Left ventricle myocardium superior (tissue), 1 donor: ENCODE measurements at regions not wholly inside any gene's neighbourhood (a gene's known extent, or its start where the extent isn't known, plus 50 kb on each side); places are given as distances from the start of the nearest gene placed in this dataset.
A peak's percentile ranks its signal among the peaks of the same experiment; 100 is the strongest.

Experiments used
- ATAC-seq: fragments of 200-7000 bp; cut with Tn5 transposase; one replicate; pipeline ENCODE4 v1.9.1; 2020; ENCODE audit warnings: mild to moderate bottlenecking, moderate library complexity
- DNase-seq: peaks from one replicate; pipeline ENCODE4 v3.0.0-alpha.2; 2020
- intact Hi-C: fragments of 100-400 bp; cut with micrococcal nuclease; formaldehyde crosslinking; loops from one replicate; pipeline ENCODE4 v1.11.0; 2022
- donor health status: DM: no; HTN: yes; CAD: no; lungs with severe emphysema.

GRCh38 chr7:67597161-67597560, 600.5 kb downstream of the TYW1 start:
- DNase-seq (no peak), ATAC-seq (no peak)
- intact Hi-C loops = no loop called here

GRCh38 chr7:67598469-67598868, 601.8 kb downstream of the TYW1 start:
- intact Hi-C loops = no loop called here
- ATAC-seq (no peak), DNase-seq (no peak)

GRCh38 chr7:67599331-67600062, 602.9 kb downstream of the TYW1 start:
- ATAC-seq (no peak), DNase-seq (no peak)
- intact Hi-C loops = no loop called here

- no peak for ATAC-seq
- no peak for DNase-seq
- intact Hi-C loops = no loop called here
Measured at GRCh38 chr7:67602246-67602887, 605.7 kb downstream of the TYW1 start.

- no peak for DNase-seq
- ATAC-seq = no peak
- intact Hi-C loops = no loop called here
Measured at GRCh38 chr7:67604461-67605386, 608.1 kb downstream of the TYW1 start.

- no peak for DNase-seq
Measured at GRCh38 chr7:67608806-67609205, 612.2 kb downstream of the TYW1 start.

GRCh38 chr7:67610897-67611296, 614.3 kb downstream of the TYW1 start:
- DNase-seq (no peak), ATAC-seq (no peak)
- intact Hi-C loops = no loop called here

More at GRCh38 chr7:67608806-67609205, 612.2 kb downstream of the TYW1 start:
- intact Hi-C loops = no loop called here
- no peak for ATAC-seq

- DNase-seq (no peak), ATAC-seq (no peak)
- intact Hi-C loops = no loop called here
Measured at GRCh38 chr7:67614843-67615242, 618.2 kb downstream of the TYW1 start.

GRCh38 chr7:67616517-67616916, 619.9 kb downstream of the TYW1 start:
- intact Hi-C loops = no loop called here
- DNase-seq = no peak
- no peak for ATAC-seq

GRCh38 chr7:67618556-67619162, 622.0 kb downstream of the TYW1 start:
- peak; percentile 28 for ATAC-seq
- intact Hi-C loops = no loop called here
- no peak for DNase-seq

GRCh38 chr7:67619175-67619574, 622.5 kb downstream of the TYW1 start:
- DNase-seq = peak; percentile 35
- ATAC-seq = peak; percentile 63
- intact Hi-C loops = no loop called here

- intact Hi-C loops = no loop called here
- no peak for ATAC-seq
- DNase-seq = no peak
Measured at GRCh38 chr7:67620216-67620933, 623.7 kb downstream of the TYW1 start.

- ATAC-seq (no peak), DNase-seq (no peak)
- intact Hi-C loops = no loop called here
Measured at GRCh38 chr7:67621704-67622103, 625.1 kb downstream of the TYW1 start.

- intact Hi-C loops = no loop called here
- peak; percentile 83 for DNase-seq
- ATAC-seq = peak; percentile 93
Measured at GRCh38 chr7:67625257-67625737, 628.7 kb downstream of the TYW1 start.

- intact Hi-C loops = no loop called here
- no peak for ATAC-seq
- no peak for DNase-seq
Measured at GRCh38 chr7:67631476-67631875, 634.8 kb downstream of the TYW1 start.

- intact Hi-C loops = no loop called here
- ATAC-seq (no peak), DNase-seq (no peak)
Measured at GRCh38 chr7:67635271-67635670, 638.6 kb downstream of the TYW1 start.

- no peak for DNase-seq
- no peak for ATAC-seq
Measured at GRCh38 chr7:67636348-67637022, 639.9 kb downstream of the TYW1 start.

GRCh38 chr7:67637023-67637358, 640.4 kb downstream of the TYW1 start:
- intact Hi-C loops = no loop called here
- DNase-seq (no peak), ATAC-seq (no peak)

More at GRCh38 chr7:67636348-67637022, 639.9 kb downstream of the TYW1 start:
- intact Hi-C loops = no loop called here
